Natural killer cell treated with Interleukin-12 subunit alpha and Interleukin-12 subunit beta and Interleukin-15 and Interleukin-18, amount 100 ng/mL, for 72 hours (primary cell): ENCODE measurements at regions not wholly inside any gene's neighbourhood (a gene's known extent, or its start where the extent isn't known, plus 50 kb on each side); places are given as distances from the start of the nearest gene placed in this dataset.

Experiments used
- ATAC-seq, 2 donors: fragments of 150-1000 bp; cut with Tn5 transposase in 1 of 2; sonication (Bioruptor Pico), chemical (Tn5 transposase) in 1 of 2; 2 replicates each; pipeline ENCODE4 v1.10.0; 2021
- DNase-seq: peaks from one replicate; pipeline ENCODE4 v3.0.0; 2022; ENCODE audit warnings: low spot score
- H3K27ac Mint-ChIP-seq, 2 donors: 1 replicate in 1 of 2; 2 replicates in 1 of 2; pipeline ENCODE4 v1.8.0; 2022; ENCODE audit warnings: mixed read lengths in 2 of 2, mild to moderate bottlenecking in 1 of 2, moderate library complexity in 1 of 2
- H3K27me3 Mint-ChIP-seq, 2 donors: 1 replicate in 1 of 2; 2 replicates in 1 of 2; pipeline ENCODE4 v1.8.0; 2022; ENCODE audit warnings: mixed read lengths in 2 of 2
- H3K36me3 Mint-ChIP-seq: one replicate; pipeline ENCODE4 v1.8.0; 2022; ENCODE audit warnings: mixed read lengths
- H3K4me1 Mint-ChIP-seq, 2 donors: 1 replicate in 1 of 2; 2 replicates in 1 of 2; pipeline ENCODE4 v1.8.0; 2022; ENCODE audit warnings: low read depth in 2 of 2, mixed read lengths in 2 of 2, mild to moderate bottlenecking in 1 of 2
- H3K4me3 Mint-ChIP-seq: one replicate; pipeline ENCODE4 v1.8.0; 2022; ENCODE audit warnings: mixed read lengths
- H3K9me3 Mint-ChIP-seq: 2 replicates; pipeline ENCODE4 v1.8.0; 2022; ENCODE audit warnings: mixed read lengths

- DNase-seq = no peak
- Mint-ChIP-seq H3K27ac (no peak overlapping the region), H3K4me3 (no peak overlapping the region), H3K9me3 (peaks cover 18% of the 10 kb centered on the region), H3K36me3 (no peaks in the 10 kb centered on the region), H3K27me3 (no peaks in the 10 kb centered on the region), H3K4me1 (no peaks in the 10 kb centered on the region)
- ATAC-seq = no peak
These were observed 655.1 kb downstream of the INHBA start for GRCh38 chr7:41047789-41048191.

GRCh38 chr7:41047211-41047610 lies 655.7 kb downstream of the INHBA start:
- Mint-ChIP-seq H3K27me3 (no peaks in the 10 kb centered on the region), H3K9me3 (peaks cover 18% of the 10 kb centered on the region), H3K4me3 (no peak overlapping the region), H3K4me1 (no peaks in the 10 kb centered on the region), H3K27ac (no peak overlapping the region), H3K36me3 (no peaks in the 10 kb centered on the region)
- ATAC-seq (no peak), DNase-seq (no peak)

DNA sequence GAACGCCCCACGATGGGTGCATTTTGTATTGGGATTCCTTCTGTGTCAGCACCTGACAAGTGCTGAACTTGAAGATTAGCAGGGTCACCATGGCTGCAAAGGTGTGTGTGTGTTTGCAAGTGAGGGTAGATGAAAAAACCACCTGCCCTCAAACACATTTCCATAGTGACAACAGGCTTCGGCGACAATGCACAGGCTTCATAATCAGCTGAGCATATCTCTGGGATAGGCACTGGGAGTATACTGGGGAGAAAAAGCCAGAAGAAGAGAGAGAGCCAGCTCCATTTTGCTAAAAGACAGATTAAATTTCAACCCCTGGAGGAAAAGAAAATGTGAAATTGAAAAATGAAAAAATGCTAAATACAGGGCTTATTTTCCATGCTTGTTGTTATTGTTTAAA lies 656.1 kb downstream of the INHBA start:
- Mint-ChIP-seq H3K36me3 (no peaks in the 10 kb centered on the region), H3K27me3 (no peaks in the 10 kb centered on the region), H3K27ac (no peak overlapping the region), H3K4me1 (no peaks in the 10 kb centered on the region), H3K9me3 (peaks cover 18% of the 10 kb centered on the region), H3K4me3 (no peak overlapping the region)
- no peak for ATAC-seq
- DNase-seq = no peak

DNA sequence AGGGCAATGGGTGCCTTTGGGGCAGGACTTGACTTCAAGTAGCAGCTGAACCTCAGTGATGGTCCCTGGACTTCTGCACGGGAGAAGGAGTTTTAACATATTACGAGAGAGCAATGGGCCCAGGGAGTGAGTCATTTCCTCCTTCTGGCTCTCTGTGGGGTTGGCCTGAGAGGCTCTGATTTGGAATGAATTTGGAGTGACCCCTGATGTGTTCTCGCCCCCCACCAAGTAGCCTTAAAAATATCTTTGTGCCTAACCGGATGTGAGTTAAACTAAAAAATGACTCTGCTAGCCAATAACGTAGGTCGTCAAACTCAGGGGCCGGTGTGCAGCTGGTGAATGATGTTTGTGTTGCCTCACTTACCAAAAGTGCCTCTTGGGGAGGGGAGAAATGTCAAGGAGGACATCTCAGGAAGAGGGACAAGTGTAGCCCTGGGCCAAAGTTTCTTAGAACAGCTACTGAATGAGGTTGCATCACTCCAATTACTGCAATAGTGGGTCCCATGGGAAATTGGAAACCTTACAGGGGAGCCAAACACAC lies 656.6 kb downstream of the INHBA start:
- Mint-ChIP-seq H3K9me3 (peaks cover 18% of the 10 kb centered on the region), H3K36me3 (no peaks in the 10 kb centered on the region), H3K4me3 (no peak overlapping the region), H3K27ac (no peak overlapping the region), H3K27me3 (no peaks in the 10 kb centered on the region), H3K4me1 (no peaks in the 10 kb centered on the region)
- DNase-seq (no peak), ATAC-seq (no peak)

DNA sequence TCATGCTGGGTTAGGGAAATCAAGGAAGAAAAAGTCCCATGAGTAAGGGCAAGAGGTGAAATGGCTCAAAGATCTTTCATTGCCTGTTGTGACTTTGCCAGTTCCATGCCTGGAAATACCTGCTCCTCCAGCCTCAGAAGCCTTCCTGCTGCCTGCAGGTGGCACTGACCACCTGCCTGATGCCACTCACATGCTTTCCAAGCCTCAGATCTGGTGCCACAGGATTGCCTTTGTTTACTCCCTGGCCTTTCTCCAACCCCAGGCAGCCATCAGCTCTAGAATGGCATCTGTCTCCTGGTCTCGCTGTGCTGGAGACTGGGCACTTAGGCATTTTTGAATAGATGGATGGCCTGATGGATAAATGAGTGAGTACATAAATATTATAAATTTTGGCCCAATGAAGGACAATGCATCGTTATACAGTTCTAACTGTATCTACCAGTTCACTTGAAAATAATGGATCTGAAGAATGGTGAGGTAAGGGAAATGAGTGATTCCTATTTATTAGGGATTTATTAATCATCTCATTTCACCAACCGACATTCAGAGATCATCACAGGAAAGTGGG lies 657.2 kb downstream of the INHBA start:
- Mint-ChIP-seq H3K4me1 (no peaks in the 10 kb centered on the region), H3K27me3 (no peaks in the 10 kb centered on the region), H3K36me3 (no peaks in the 10 kb centered on the region), H3K9me3 (peaks cover 15% of the 10 kb centered on the region), H3K4me3 (no peak overlapping the region), H3K27ac (no peak overlapping the region)
- ATAC-seq (no peak), DNase-seq (no peak)

GRCh38 chr7:41039981-41040380 lies 662.9 kb downstream of the INHBA start:
- H3K36me3 Mint-ChIP-seq = no peaks in the 10 kb centered on the region
- H3K4me3 Mint-ChIP-seq = no peak overlapping the region
- ATAC-seq (no peak), DNase-seq (no peak)
- H3K27me3 Mint-ChIP-seq = no peaks in the 10 kb centered on the region
- no peak overlapping the region for H3K27ac Mint-ChIP-seq
- peaks cover 15% of the 10 kb centered on the region for H3K9me3 Mint-ChIP-seq
- H3K4me1 Mint-ChIP-seq = no peaks in the 10 kb centered on the region

GRCh38 chr7:41039386-41039953 lies 663.4 kb downstream of the INHBA start:
- H3K27ac Mint-ChIP-seq = no peak overlapping the region
- no peak overlapping the region for H3K4me3 Mint-ChIP-seq
- H3K27me3 Mint-ChIP-seq = no peaks in the 10 kb centered on the region
- DNase-seq (no peak), ATAC-seq (no peak)
- no peaks in the 10 kb centered on the region for H3K4me1 Mint-ChIP-seq
- peaks cover 12% of the 10 kb centered on the region for H3K9me3 Mint-ChIP-seq
- H3K36me3 Mint-ChIP-seq = no peaks in the 10 kb centered on the region

GRCh38 chr7:41038211-41038610 lies 664.7 kb downstream of the INHBA start:
- Mint-ChIP-seq H3K27ac (no peak overlapping the region), H3K9me3 (peaks cover 9% of the 10 kb centered on the region), H3K4me1 (no peaks in the 10 kb centered on the region), H3K36me3 (no peaks in the 10 kb centered on the region), H3K4me3 (no peak overlapping the region), H3K27me3 (no peaks in the 10 kb centered on the region)
- ATAC-seq (no peak), DNase-seq (no peak)

DNA sequence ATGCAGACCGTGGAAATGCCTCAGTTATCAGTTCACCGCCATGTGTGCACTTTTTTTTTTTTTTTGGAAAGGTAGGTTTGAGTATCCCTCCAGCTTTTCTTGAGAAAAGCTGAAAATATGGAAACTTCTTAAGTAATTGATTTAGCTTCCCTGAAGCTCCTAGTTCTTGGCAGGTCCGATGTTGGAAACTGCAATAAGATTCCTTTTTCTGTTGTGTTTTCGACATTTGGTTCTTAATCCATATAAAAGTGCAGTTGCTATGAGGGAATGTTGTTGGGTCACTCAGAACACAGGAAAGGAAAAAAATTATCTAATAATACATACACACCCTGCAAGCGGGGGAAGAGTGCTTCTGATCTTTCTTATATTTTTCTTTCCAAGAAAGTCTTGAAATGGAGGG lies 665.2 kb downstream of the INHBA start:
- no peaks in the 10 kb centered on the region for H3K36me3 Mint-ChIP-seq
- no peak overlapping the region for H3K4me3 Mint-ChIP-seq
- no peaks in the 10 kb centered on the region for H3K27me3 Mint-ChIP-seq
- H3K4me1 Mint-ChIP-seq = no peaks in the 10 kb centered on the region
- no peak overlapping the region for H3K27ac Mint-ChIP-seq
- DNase-seq (no peak), ATAC-seq (no peak)
- peaks cover 9% of the 10 kb centered on the region for H3K9me3 Mint-ChIP-seq

- Mint-ChIP-seq H3K27ac (no peak overlapping the region), H3K9me3 (peaks cover 13% of the 10 kb centered on the region), H3K36me3 (no peaks in the 10 kb centered on the region), H3K4me3 (no peak overlapping the region), H3K27me3 (no peaks in the 10 kb centered on the region), H3K4me1 (no peaks in the 10 kb centered on the region)
- no peak for DNase-seq
- ATAC-seq = no peak
These were observed 667.1 kb downstream of the INHBA start for GRCh38 chr7:41035794-41036193.

DNA sequence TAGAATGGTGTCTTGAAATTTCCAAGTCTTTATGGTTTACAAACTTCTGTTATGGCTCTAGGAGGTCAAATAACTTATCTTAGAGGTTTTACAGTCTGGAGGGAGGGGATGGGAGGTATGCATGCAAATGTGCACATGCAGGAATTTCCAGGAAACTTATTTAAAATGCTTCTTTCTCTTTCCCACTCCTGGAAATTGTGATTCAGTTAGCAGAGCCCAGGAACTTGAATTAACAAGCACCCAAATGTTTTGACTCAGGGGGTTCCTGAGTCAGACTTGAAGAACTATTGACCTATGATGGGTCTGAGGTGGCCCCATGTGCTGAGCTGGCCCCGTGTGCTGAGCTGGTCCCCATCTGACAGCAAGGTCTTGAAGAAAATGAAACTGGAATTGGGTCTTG lies 669.4 kb downstream of the INHBA start:
- Mint-ChIP-seq H3K4me1 (no peaks in the 10 kb centered on the region), H3K9me3 (peaks cover 9% of the 10 kb centered on the region), H3K4me3 (no peak overlapping the region), H3K27ac (no peak overlapping the region), H3K36me3 (no peaks in the 10 kb centered on the region), H3K27me3 (no peaks in the 10 kb centered on the region)
- ATAC-seq (no peak), DNase-seq (no peak)

GRCh38 chr7:41030673-41031072 lies 672.2 kb downstream of the INHBA start:
- DNase-seq (no peak), ATAC-seq (no peak)
- H3K27ac Mint-ChIP-seq = no peak overlapping the region
- H3K27me3 Mint-ChIP-seq = no peaks in the 10 kb centered on the region
- no peaks in the 10 kb centered on the region for H3K36me3 Mint-ChIP-seq
- no peaks in the 10 kb centered on the region for H3K4me1 Mint-ChIP-seq
- H3K4me3 Mint-ChIP-seq = no peak overlapping the region
- peaks cover 4% of the 10 kb centered on the region for H3K9me3 Mint-ChIP-seq

DNA sequence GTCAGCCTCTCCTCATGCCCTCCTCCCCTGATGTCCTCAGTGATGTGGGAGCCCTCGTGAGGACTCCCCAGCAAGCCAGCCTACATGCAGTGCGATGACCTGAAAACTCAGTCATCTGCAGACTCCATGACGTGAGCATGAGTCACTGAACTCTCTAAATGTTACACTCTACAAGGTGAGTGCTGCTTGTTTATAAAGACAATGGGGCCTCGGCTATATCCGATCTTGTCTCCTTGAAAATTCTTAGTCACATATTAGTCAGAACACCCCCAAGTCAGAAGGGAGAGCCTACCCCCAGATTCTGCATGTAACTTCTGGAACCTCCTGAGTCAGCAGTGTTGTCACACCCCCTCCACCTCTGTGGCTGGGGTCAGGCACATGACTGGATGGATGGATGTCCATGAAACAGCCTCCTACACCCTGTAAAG lies 673.8 kb downstream of the INHBA start:
- no peaks in the 10 kb centered on the region for H3K4me1 Mint-ChIP-seq
- H3K36me3 Mint-ChIP-seq = no peaks in the 10 kb centered on the region
- ATAC-seq = no peak
- no peak overlapping the region for H3K27ac Mint-ChIP-seq
- peaks cover 4% of the 10 kb centered on the region for H3K9me3 Mint-ChIP-seq
- H3K4me3 Mint-ChIP-seq = no peak overlapping the region
- no peak for DNase-seq
- no peaks in the 10 kb centered on the region for H3K27me3 Mint-ChIP-seq

DNA sequence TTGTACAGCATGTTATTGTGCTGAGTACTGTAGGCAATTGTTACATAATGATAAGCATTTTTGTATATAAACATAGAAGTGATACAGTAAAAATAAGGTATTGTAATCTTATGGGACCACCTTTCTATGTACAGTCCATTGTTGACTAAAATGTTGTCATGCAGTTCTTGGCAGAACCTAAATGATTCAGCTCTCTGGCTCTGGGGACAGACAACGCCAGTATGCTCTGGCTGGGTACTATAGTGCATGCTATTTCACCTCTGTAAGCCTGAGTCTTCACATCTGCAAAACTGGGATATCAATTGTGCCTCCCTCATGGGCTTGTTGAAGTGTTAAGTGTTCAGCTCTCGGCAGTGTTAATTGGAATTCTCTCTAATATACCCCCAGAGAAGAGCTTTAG lies 674.3 kb downstream of the INHBA start:
- Mint-ChIP-seq H3K9me3 (peaks cover 4% of the 10 kb centered on the region), H3K27ac (no peak overlapping the region), H3K36me3 (no peaks in the 10 kb centered on the region), H3K4me3 (no peak overlapping the region), H3K27me3 (no peaks in the 10 kb centered on the region), H3K4me1 (no peaks in the 10 kb centered on the region)
- no peak for DNase-seq
- ATAC-seq = peak in 1 of 2 donors; percentile 40
